Medulla oblongata (tissue), 1 donor: ENCODE measurements at regions not wholly inside any gene's neighbourhood (a gene's known extent, or its start where the extent isn't known, plus 50 kb on each side); places are given as distances from the start of the nearest gene placed in this dataset.

ENCODE experiments used
- DNase-seq: peaks from one replicate; pipeline ENCODE4 v3.0.0-alpha.2; 2015; ENCODE audit errors: extremely low spot score

- DNase-seq = no peak
These were observed 575.9 kb downstream of the METTL15 start for GRCh38 chr11:28684011-28684586.

- no peak for DNase-seq
These were observed 571.7 kb downstream of the METTL15 start for GRCh38 chr11:28679795-28680468.

- DNase-seq = no peak
These were observed 569.5 kb downstream of the METTL15 start for GRCh38 chr11:28677721-28678120.

GRCh38 chr11:28675183-28675582, 567.0 kb downstream of the METTL15 start:
- DNase-seq = no peak

- no peak for DNase-seq
These were observed 566.4 kb downstream of the METTL15 start for GRCh38 chr11:28674433-28675103.

- no peak for DNase-seq
These were observed 565.7 kb downstream of the METTL15 start for GRCh38 chr11:28673691-28674432.

- no peak for DNase-seq
These were observed 563.1 kb downstream of the METTL15 start for GRCh38 chr11:28671274-28671673.

- no peak for DNase-seq
These were observed 558.4 kb downstream of the METTL15 start for GRCh38 chr11:28666632-28667031.

- DNase-seq = no peak
These were observed 551.6 kb downstream of the METTL15 start for GRCh38 chr11:28659716-28660348.

GRCh38 chr11:28657378-28658030, 549.3 kb downstream of the METTL15 start:
- no peak for DNase-seq

GRCh38 chr11:28654191-28654590, 546.0 kb downstream of the METTL15 start:
- no peak for DNase-seq

- no peak for DNase-seq
These were observed 541.7 kb downstream of the METTL15 start for GRCh38 chr11:28649922-28650321.

- DNase-seq = no peak
These were observed 528.4 kb downstream of the METTL15 start for GRCh38 chr11:28636566-28636965.

- DNase-seq = no peak
These were observed 527.8 kb downstream of the METTL15 start for GRCh38 chr11:28636033-28636432.

- no peak for DNase-seq
These were observed 524.1 kb downstream of the METTL15 start for GRCh38 chr11:28632338-28632737.

- no peak for DNase-seq
These were observed 523.0 kb downstream of the METTL15 start for GRCh38 chr11:28631148-28631547.

GRCh38 chr11:28629235-28629634, 521.0 kb downstream of the METTL15 start:
- DNase-seq = no peak

GRCh38 chr11:28628412-28628811, 520.2 kb downstream of the METTL15 start:
- DNase-seq = no peak

- DNase-seq = no peak
These were observed 519.6 kb downstream of the METTL15 start for GRCh38 chr11:28627690-28628255.

- no peak for DNase-seq
These were observed 517.3 kb downstream of the METTL15 start for GRCh38 chr11:28625532-28625931.

- peak; percentile 20 for DNase-seq
These were observed 513.6 kb downstream of the METTL15 start for GRCh38 chr11:28621753-28622152.
